HG03432 (cell line): ENCODE measurements at regions not wholly inside any gene's neighbourhood (a gene's known extent, or its start where the extent isn't known, plus 50 kb on each side); places are given as distances from the start of the nearest gene placed in this dataset.
"Not testable (repeated sequence)": the region's sequence is repeated elsewhere in the genome, so short reads cannot be mapped to it uniquely, and the experiment has no call there.

Experiments used
- ATAC-seq: cut with Tn5 transposase; IDR thresholded peaks from one replicate; pipeline ENCODE4 v1.9.1; 2021; ENCODE audit warnings: mild to moderate bottlenecking, moderate library complexity; ENCODE audit not compliant: unreplicated experiment

- no peak for ATAC-seq
Observed at GRCh38 chr1:14334336-14335176, 263.9 kb upstream of the KAZN start.

DNA sequence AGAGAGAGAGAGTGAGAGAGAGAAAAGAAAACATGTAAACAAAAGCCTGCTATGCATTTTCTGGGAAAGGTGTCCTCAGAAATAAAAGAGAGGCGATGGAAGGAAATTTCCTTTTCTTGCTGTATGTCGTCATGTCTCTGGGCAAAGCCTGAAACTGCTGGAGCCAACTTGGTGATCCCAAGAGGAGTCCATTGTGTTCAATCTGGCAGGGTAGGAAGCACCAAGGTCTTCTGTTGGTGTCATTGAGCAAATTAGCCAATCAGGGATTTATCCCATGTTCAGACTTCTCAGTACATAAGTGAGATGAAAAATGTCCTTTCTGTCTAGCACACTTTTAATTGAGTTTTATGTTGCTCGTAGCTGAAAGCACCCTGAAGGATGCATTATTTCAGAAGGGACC lies 260.0 kb upstream of the KAZN start:
- ATAC-seq, result no peak

DNA sequence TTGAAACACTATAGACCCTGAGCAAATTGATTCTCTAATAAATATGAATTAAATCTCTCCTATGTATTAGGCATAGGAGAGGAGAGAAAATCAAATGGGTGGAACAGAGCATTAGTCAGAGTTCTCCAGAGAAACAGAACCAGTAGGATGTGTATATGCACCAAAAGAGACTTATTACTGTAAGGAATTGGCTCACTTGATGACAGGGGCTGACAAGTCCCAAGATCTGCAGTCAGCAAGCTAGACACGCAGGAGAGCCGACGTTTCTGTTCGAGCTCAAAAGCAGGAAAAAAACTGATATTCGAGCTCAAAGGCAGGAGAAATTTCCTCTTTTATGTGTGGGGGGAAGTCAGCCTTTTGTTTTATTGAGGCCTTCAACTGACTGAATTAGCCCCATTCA lies 259.2 kb upstream of the KAZN start:
- no peak for ATAC-seq

DNA sequence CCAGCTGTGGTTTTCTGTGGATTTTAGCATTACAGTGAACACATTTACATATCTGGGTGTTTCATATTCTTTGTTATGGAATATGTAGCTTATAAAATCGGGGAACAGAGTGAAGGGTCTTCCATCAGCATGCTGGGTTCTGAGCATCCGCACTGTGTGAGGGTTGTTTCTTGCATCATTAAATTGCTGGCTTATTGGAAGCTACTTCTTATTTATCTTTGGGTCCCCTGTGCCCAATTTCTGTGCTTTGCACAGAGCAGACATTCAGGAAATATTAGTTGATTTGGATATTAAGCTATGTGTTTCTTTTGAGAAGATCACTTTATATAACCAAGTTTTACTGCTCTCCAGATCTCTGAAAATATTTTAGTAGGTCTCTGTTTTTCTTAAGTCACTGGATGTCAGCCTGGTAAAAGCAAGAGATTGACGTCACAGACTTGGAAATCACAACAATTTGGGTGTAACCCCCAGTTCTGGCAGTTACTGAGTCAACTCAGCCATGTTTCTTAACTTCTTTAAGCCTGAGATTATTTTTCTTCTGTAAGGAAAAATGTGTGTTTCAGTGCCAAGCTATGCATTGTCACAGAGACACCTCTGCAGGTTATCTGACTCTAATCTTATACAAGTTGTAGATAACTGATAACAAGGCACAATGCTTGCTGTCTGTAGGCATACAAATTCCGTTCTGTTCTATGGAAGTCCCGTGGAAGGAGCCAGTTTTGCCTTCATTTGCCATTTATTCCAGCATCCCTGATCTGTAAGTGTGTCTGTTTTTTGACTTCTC lies 258.3 kb upstream of the KAZN start:
- no peak for ATAC-seq

- no peak for ATAC-seq
Observed at GRCh38 chr1:14341147-14341546, 257.3 kb upstream of the KAZN start.

DNA sequence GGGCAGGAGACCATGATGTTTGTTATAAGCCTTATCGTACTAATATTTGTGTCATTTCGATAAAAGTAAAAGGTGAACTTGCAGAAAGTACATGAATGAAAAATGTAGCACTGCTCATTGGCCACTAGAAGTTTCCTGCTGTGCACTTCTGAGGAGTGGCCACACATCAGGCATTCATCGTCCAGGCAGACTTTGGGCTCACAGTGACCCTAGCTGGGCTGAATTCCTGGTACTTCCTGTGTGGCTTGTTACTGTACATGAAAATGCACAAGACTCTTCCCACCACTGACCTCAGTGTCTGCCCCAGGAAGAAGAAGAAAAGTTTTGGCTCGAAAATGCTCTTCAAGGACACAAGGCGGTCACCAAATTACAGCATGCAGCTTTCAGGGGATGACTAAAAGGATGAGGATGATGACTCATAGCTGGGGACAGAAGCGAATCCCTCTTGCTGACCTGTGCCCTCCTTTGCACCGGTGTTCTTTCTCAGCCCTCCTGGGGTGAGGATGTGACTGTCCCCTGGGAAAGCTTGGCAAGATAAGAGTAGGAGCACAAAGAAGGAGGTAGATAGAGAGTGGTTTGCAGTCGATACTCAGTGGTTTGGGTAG lies 252.4 kb upstream of the KAZN start:
- ATAC-seq, result no peak

- ATAC-seq, result no peak
Observed at GRCh38 chr1:14347186-14347585, 251.3 kb upstream of the KAZN start.

DNA sequence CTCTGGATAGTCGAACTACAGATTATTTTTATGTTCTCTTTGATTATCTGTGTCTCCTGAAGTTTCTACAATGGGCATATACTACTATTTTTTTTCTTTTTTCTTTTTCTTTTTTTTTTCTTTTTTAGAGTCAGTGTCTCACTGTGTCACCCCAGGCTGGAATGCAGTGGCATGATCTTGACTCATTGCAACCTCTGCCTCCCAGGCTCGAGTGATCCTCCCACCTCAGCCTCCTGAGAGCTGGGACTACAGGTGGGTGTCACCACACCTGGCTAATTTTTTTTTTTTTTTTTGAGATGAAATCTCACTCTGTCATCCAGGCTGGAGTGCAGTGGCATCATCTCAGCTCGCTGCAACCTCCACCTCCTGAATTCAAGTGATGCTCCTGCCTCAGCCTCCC lies 250.7 kb upstream of the KAZN start:
- ATAC-seq, result no peak

DNA sequence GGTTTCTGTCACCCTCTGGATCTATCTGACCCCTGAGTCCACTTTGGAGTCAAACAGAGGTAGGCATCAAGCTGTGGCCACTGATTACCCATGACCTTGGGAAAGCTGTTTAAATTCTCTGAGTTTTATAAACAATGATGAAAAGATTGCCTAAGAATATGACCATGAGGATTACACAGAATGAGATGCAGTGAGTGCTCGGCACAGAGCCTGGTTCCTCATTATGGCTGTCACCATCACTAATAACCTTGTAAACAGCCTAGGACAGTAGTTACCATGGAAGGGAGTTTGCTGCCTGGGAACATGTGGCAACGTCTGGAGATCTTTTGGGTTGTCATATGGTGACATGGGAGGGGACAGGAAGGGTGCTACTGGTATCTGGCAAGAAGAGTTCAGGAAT lies 248.3 kb upstream of the KAZN start:
- no peak for ATAC-seq

- ATAC-seq, result no peak
Observed at GRCh38 chr1:14352897-14353296, 245.6 kb upstream of the KAZN start.

DNA sequence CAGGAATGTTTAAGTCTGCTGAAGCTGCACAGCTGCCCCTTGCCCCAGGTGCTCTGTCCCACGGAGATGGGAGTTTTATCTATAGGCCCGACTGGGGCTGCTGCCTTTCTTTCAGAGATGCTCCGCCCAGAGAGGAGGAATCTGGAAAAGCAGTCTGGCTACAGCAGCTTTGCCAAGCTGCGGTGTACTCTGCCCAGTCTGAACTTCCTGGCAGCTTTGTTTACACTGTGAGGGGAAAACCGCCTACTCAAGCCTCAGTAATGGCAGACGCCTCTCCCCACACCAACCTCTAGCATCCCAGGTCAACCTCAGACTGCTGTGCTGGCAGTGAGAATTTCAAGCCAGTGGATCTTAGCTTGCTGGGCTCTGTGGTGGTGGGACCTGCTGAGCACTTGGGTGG lies 237.5 kb upstream of the KAZN start:
- ATAC-seq, result not testable (repeated sequence)

DNA sequence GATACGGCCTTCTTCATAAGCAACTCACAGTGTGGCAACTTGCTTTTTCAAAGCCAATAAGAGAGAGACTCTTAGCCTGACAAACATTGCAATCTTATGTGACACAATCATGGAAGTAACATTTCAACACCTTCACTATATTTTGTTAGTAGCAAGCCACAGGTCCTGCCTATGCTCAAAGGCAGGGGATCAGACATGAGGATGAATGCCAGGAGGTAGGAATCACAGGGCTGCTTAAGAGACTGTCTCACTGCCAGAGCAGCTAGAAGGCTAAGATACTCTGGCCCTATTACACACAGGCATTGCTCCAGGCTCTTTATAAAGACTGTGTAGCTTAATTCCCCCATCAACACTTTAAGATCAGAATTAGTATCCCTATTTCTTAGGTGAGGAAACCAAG lies 236.2 kb upstream of the KAZN start:
- ATAC-seq, result no peak

GRCh38 chr1:14363036-14363590 lies 235.4 kb upstream of the KAZN start:
- ATAC-seq, result no peak

- ATAC-seq, result no peak
Observed at GRCh38 chr1:14363707-14364413, 234.6 kb upstream of the KAZN start.

GRCh38 chr1:14365301-14365988 lies 233.0 kb upstream of the KAZN start:
- ATAC-seq, result no peak

DNA sequence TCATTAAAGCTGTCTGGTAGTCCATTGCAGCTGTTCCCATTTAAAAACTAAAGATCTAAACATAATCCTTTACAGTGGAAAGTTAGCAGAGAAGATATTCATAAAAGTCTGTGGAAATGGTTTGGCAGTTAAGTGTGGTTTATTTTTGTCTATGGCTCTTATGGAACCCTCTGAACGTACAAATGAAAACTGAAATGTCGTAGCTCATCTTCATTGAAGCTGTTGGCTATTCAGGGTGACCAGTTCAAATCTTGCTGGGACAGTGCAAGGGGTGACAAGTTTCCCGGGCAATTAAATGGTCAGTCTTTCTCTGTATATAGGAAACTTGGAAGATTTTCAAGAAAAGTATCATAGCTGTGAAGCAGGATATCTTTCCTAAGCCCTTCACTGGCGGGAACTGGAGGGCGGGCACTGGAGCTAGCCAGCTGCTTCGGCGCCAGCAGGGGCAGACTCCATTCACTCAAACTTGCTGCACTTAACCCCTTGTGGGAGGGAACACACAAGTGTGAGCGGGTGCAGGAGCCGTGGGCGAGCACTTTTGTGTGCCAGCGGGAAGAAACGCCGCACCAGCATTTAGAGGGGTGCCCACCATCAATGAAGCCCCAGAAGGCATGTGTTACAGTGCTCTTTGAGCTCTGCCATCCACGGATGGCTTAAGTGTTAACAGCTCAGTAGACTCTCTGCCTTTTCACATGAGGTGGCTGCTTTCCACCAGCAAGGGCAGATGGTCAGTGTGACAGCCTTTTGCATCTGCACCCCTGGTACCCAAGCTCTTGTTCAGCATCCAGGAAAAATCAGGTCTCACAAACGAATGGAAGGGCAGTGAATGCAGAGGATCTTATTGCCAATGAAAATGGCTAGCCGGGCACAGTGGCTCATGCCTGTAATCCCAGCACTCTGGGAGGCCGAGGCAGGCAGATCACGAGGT lies 232.1 kb upstream of the KAZN start:
- no peak for ATAC-seq

DNA sequence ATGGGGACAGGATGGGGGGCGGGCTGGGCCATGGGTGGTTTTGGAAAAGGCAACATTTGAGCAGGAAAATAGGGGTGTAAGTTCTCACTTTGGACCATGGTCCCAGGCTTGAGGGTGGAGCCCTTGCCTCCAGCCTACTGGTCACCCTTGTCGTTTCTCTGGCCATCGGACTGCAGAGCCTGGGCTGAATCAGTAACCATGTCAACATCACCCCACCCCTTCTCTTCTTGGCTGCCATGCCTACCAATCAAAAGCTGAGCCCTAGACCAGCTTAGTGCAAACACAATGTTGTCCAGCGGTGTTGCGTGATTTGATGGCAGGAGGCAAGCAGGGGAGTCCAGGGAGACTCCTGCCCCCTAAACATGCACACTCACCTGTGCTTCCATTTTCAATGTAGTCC lies 231.0 kb upstream of the KAZN start:
- ATAC-seq, result no peak

DNA sequence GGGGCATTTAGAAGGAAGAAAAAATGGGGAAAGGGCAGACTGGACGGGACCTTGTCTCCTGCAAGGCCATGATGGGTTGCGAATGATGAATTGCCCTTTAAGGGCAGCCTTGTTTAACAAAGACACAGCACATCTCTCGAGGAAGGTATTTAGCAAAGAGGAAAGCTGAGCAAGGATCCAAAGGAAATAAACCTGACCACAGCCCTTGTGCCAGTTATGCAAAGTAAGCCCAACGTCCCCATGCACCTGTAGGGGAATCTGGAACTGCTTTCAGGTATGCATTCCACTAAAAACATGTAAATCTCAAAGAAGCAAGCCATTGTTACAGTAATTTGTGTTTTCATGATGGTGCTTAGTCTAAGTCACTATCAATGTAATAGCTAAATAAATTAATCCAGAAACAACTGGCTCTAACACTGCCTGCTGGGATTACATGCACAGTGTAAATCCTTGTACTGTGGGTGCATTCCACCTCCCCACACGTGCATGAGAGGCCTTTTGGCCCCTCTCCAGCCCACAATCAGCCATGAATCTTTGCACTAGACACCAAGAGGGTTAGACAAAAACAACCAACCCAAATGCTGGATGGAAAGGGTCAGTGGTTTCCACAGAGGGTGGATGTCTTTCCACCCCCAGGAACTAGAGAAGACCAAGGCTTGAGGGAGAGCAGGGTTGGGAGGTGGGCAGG lies 228.8 kb upstream of the KAZN start:
- no peak for ATAC-seq
